A549 (cell line): ENCODE measurements at regions not wholly inside any gene's neighbourhood (a gene's known extent, or its start where the extent isn't known, plus 50 kb on each side); places are given as distances from the start of the nearest gene placed in this dataset.

Experiments used
- CBX8 ChIP-seq: fragments of 200-600 bp; sonication (generic); IDR thresholded peaks from 2 replicates; pipeline ENCODE4 v1.6.1; 2016
- CHD4 ChIP-seq: fragments of 200-600 bp; sonication (generic); IDR thresholded peaks from 2 replicates; pipeline ENCODE4 v1.6.1; 2016; ENCODE audit warnings: antibody characterized with exemption, mild to moderate bottlenecking, borderline replicate concordance
- HDAC2 ChIP-seq: fragments of 200-600 bp; sonication (generic); IDR thresholded peaks from 2 replicates; pipeline ENCODE4 v1.6.1; 2016
- MAZ ChIP-seq: fragments of 150-350 bp; IDR thresholded peaks from 2 replicates; pipeline ENCODE4 v1.6.1; 2014; ENCODE audit warnings: antibody characterized with exemption, low read depth, low read length, borderline replicate concordance
- POLR2A ChIP-seq: IDR thresholded peaks from 2 replicates; pipeline ENCODE4 v1.6.1; 2012; ENCODE audit warnings: mild to moderate bottlenecking, low read length
- SMC3 ChIP-seq: fragments of >200 bp; sonication (Bioruptor Twin); formaldehyde crosslinking; IDR thresholded peaks from 3 replicates; pipeline ENCODE4 v1.6.1; 2018; ENCODE audit warnings: inconsistent platforms
- TF ChIP-seq, protein P1 (sequence below): fragments of >200 bp; sonication (Bioruptor Twin); formaldehyde crosslinking; IDR thresholded peaks from 3 replicates; pipeline ENCODE4 v1.5.1; 2016
- TF ChIP-seq, protein P2 (sequence below): IDR thresholded peaks from 2 replicates; pipeline ENCODE4 v1.6.1; 2012

GRCh38 chr4:116449764-116450163, 635.6 kb downstream of the TRAM1L1 start:
- TF ChIP-seq CHD4 (no peak), MAZ (no peak), POLR2A (no peak), CBX8 (no peak), HDAC2 (no peak), SMC3 (no peak)
- TF ChIP-seq, protein P1, sequence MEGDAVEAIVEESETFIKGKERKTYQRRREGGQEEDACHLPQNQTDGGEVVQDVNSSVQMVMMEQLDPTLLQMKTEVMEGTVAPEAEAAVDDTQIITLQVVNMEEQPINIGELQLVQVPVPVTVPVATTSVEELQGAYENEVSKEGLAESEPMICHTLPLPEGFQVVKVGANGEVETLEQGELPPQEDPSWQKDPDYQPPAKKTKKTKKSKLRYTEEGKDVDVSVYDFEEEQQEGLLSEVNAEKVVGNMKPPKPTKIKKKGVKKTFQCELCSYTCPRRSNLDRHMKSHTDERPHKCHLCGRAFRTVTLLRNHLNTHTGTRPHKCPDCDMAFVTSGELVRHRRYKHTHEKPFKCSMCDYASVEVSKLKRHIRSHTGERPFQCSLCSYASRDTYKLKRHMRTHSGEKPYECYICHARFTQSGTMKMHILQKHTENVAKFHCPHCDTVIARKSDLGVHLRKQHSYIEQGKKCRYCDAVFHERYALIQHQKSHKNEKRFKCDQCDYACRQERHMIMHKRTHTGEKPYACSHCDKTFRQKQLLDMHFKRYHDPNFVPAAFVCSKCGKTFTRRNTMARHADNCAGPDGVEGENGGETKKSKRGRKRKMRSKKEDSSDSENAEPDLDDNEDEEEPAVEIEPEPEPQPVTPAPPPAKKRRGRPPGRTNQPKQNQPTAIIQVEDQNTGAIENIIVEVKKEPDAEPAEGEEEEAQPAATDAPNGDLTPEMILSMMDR, result no peak
- TF ChIP-seq, protein P2, sequence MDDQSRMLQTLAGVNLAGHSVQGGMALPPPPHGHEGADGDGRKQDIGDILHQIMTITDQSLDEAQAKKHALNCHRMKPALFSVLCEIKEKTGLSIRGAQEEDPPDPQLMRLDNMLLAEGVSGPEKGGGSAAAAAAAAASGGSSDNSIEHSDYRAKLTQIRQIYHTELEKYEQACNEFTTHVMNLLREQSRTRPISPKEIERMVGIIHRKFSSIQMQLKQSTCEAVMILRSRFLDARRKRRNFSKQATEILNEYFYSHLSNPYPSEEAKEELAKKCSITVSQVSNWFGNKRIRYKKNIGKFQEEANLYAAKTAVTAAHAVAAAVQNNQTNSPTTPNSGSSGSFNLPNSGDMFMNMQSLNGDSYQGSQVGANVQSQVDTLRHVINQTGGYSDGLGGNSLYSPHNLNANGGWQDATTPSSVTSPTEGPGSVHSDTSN, result no peak
